GM12891 (cell line): ENCODE measurements at regions not wholly inside any gene's neighbourhood (a gene's known extent, or its start where the extent isn't known, plus 50 kb on each side); places are given as distances from the start of the nearest gene placed in this dataset.
"Not testable (repeated sequence)": the region's sequence is repeated elsewhere in the genome, so short reads cannot be mapped to it uniquely, and the experiment has no call there.

Source experiments
- DNase-seq: peaks from one replicate; pipeline ENCODE4 v3.0.0; 2011; ENCODE audit warnings: low spot score; ENCODE audit not compliant: insufficient read length
- FAIRE-seq: peaks from 2 replicates; lab custom pipeline; 2011; peaks lifted over from hg19 to GRCh38; lab: Jason Lieb, UNC
- PAX5 ChIP-seq: IDR thresholded peaks from 2 replicates; pipeline ENCODE4 v1.6.1; 2011; ENCODE audit warnings: low read length, moderate library complexity, mild to moderate bottlenecking; ENCODE audit not compliant: insufficient read depth, severe bottlenecking
- POLR2A ChIP-seq: IDR thresholded peaks from 2 replicates; pipeline ENCODE4 v1.6.1; 2011; ENCODE audit warnings: low read depth, low read length, control low read depth
- POLR2AphosphoS5 ChIP-seq: IDR thresholded peaks from 2 replicates; pipeline ENCODE4 v1.6.1; 2011; ENCODE audit warnings: low read depth, low read length, control low read depth
- POU2F2 ChIP-seq: IDR thresholded peaks from 2 replicates; pipeline ENCODE4 v1.6.1; 2011; ENCODE audit warnings: low read depth, mild to moderate bottlenecking, control low read depth, low read length, moderate library complexity
- SPI1 ChIP-seq: IDR thresholded peaks from 2 replicates; pipeline ENCODE4 v1.6.1; 2011; ENCODE audit warnings: low read depth, low read length, control low read depth
- TAF1 ChIP-seq: IDR thresholded peaks from 2 replicates; pipeline ENCODE4 v1.6.1; 2011; ENCODE audit warnings: low read depth, low read length, control low read depth

GRCh38 chr4:18106620-18107019 lies 85.1 kb upstream of the LCORL start:
- FAIRE-seq (no peak), DNase-seq (no peak)
- TF ChIP-seq POLR2AphosphoS5 (no peak), TAF1 (no peak), PAX5 (no peak), SPI1 (no peak), POLR2A (no peak), POU2F2 (no peak)

- no peak for TF ChIP-seq POLR2A
- no peak for TF ChIP-seq TAF1
- no peak for TF ChIP-seq PAX5
- TF ChIP-seq POU2F2, result no peak
- TF ChIP-seq SPI1, result no peak
- no peak for TF ChIP-seq POLR2AphosphoS5
- no peak for FAIRE-seq
- no peak for DNase-seq
These were observed 83.8 kb upstream of the LCORL start for GRCh38 chr4:18105030-18106011.

- FAIRE-seq (no peak), DNase-seq (no peak)
- TF ChIP-seq PAX5 (no peak), POLR2AphosphoS5 (no peak), TAF1 (no peak), SPI1 (no peak), POU2F2 (no peak), POLR2A (no peak)
These were observed 82.5 kb upstream of the LCORL start for GRCh38 chr4:18103876-18104605.

- DNase-seq (no peak), FAIRE-seq (no peak)
- TF ChIP-seq TAF1, result no peak
- no peak for TF ChIP-seq SPI1
- no peak for TF ChIP-seq POLR2AphosphoS5
- TF ChIP-seq PAX5, result no peak
- TF ChIP-seq POLR2A, result no peak
- TF ChIP-seq POU2F2, result no peak
These were observed 79.1 kb upstream of the LCORL start for GRCh38 chr4:18100657-18101056.

- DNase-seq, result not testable (repeated sequence)
These were observed 68.9 kb upstream of the LCORL start for GRCh38 chr4:18090447-18090846.

GRCh38 chr4:18082236-18082635 lies 60.7 kb upstream of the LCORL start:
- no peak for DNase-seq
- no peak for FAIRE-seq
- TF ChIP-seq SPI1 (no peak), TAF1 (no peak), POLR2A (no peak), POLR2AphosphoS5 (no peak), PAX5 (no peak), POU2F2 (no peak)

More at GRCh38 chr4:18090447-18090846, 68.9 kb upstream of the LCORL start:
- not testable (repeated sequence) for FAIRE-seq

- TF ChIP-seq SPI1 (no peak), POLR2AphosphoS5 (no peak), POLR2A (no peak), POU2F2 (no peak), PAX5 (no peak), TAF1 (no peak)
- no peak for FAIRE-seq
- no peak for DNase-seq
These were observed 60.2 kb upstream of the LCORL start for GRCh38 chr4:18081708-18082107.

GRCh38 chr4:18077808-18078207 lies 56.3 kb upstream of the LCORL start:
- FAIRE-seq, result no peak
- TF ChIP-seq SPI1 (no peak), POLR2AphosphoS5 (no peak), TAF1 (no peak), PAX5 (no peak)
- no peak for DNase-seq

- TF ChIP-seq POLR2A (no peak), SPI1 (no peak), POLR2AphosphoS5 (no peak), TAF1 (no peak), PAX5 (no peak), POU2F2 (no peak)
- DNase-seq, result no peak
- FAIRE-seq, result peak; percentile 52
These were observed 54.4 kb upstream of the LCORL start for GRCh38 chr4:18075823-18076433.
